HG02852 (cell line): ENCODE measurements at regions not wholly inside any gene's neighbourhood (a gene's known extent, or its start where the extent isn't known, plus 50 kb on each side); places are given as distances from the start of the nearest gene placed in this dataset.

ENCODE experiments used
- ATAC-seq: cut with Tn5 transposase; IDR thresholded peaks from one replicate; pipeline ENCODE4 v1.9.1; 2021; ENCODE audit warnings: mild to moderate bottlenecking, moderate library complexity; ENCODE audit not compliant: unreplicated experiment

DNA sequence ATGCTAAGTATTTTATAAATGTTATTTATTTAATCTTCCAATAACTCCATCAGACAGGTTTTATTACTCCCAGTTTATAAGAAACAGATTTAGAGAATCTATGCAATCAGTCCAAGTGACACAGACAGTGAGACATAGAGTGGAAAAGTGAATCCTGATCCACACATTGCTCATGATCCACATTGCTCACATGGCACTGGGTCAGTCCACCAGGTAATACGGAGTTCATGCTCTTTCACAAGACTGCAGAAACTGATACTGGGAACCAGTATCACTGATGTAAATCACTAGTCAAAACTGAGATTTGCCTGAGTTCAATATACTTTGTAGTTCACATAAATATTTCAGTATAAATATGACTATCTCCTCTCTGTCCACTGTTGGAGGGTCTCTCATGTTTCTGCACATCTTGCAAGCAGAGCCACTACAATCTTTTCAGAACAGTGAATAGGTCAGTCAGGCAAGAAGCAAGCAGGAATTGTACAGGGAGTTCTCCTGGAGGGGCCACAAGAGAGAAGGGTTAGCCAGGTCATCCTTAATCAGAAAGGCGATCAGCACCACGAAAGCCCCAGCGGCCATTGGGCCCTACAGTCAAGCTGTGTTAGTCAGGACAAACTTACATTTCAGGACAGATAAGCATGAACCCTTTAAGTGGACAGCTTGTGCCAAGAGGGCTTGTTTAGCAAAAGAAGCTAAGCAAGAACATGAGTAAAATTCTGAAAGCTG is 275.4 kb upstream of the NR5A2 start:
- ATAC-seq = no peak

DNA sequence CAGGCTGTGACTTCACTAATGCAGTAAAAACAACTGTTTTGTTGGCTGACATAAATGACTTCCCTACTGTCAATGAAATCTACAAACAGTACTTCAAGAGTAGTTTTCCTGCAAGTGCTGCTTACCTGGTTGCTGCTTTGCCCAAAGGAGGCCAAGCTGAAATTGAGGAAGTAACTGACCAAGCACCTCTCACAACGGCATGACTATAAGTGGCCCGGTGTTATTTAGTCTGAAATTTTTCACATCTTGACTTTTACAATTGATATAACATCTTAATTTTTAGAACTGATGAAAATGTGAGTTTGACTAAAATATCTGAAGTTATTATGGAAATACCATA is 274.9 kb upstream of the NR5A2 start:
- no peak for ATAC-seq

DNA sequence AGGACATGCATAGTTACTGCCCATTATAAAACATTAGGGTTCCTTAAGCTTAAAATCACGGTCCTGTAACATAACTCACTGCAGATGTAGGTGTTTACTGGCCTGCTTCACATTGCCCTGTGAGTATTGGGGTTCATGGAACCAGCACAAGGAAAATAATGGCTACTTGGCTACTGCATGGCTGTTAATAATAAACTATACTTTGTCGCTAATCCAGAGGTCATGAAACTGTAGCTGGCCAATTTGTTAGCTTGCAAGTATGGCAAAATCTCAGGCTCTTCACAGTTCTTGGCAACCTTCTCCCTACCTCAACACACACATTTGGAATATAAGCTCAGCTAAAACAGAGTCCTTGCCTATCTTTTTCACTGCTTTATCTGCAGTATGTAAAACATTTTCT is 274.0 kb upstream of the NR5A2 start:
- ATAC-seq = no peak

DNA sequence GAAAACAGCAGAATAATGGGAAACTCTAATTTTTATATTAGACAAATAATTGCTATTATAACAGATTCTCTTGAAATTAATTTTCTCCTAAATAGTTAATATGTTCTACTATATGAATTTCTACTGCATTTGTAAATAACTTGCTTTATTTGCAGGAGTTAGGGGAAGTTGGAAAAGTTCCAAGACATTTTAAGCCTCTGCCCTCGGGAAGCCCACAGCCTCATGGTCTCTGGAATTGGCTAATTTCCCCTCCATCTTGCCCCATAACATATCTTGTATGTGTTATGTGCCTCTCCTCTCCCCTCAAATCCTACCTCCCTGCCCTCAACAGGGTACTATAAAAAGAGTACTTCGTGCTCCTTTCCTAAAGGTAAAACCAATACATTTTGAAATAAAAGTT is 271.4 kb upstream of the NR5A2 start:
- ATAC-seq = no peak

DNA sequence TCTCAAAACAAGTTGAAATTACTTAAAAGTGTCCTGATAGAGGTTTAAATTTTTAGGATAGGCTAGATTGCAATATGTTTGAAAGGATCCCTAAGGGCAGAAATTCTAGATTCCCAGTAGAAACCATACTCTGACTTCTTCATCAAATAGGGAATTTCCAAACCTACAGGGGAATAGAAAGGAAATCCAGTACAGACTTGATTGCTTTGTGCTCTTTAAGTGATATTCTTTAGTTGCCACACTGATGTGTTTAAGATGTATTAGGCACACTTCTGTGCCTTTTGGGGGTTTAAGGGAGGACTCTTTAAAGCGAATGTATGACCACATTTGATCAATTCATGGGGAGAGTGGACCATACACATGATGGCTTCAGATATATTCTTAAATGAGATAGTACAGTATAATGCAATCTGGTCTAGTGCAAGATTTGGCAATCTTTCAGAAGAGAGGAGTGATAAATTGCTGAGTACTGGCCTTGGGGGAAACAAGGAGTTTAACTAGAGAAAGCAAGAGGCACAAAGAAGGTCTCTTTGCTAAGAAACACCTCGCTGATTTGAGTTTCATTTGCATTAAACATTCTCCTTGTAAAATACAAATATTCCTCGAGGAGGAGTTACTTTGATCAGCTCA is 268.8 kb upstream of the NR5A2 start:
- ATAC-seq = no peak

DNA sequence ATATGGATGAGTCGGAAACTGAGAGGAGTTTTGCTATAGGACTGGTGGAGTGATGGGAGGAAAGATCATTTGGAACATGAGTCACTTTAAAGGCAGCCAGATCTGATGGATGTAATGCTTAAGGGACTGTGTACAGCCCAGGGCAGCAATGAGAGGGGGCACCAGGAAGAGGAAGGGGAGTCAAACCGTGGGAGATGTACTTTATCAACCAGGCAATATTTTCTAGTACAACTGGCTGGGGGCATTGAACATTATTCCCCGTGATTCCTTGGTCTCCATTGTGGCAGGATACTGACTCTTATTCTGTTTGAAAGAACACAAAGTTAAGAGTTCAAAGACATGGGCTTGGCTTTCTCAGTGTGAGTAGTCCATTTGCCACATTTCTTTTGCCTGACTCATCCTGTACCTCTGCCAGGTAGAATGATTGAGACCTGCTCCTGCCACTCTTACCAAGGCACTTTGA is 268.2 kb upstream of the NR5A2 start:
- no peak for ATAC-seq

DNA sequence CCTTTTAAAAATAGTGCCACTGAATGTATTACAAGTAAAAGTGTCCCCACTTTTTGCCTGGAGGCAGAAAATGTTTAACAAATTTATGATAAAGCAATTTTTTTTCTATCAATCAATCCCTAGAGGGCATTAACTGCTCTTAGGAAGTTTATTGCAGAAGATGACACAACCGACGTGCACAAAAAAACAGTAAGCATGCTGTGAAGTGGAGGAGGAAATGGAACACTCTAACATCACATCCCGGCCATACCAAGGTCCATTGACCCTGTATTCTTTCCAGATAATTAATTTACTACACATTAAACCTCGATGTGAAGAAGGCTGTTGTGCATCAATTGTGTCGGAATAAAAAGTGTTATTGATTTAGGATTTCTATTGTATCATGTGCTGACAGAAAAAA is 264.9 kb upstream of the NR5A2 start:
- no peak for ATAC-seq

DNA sequence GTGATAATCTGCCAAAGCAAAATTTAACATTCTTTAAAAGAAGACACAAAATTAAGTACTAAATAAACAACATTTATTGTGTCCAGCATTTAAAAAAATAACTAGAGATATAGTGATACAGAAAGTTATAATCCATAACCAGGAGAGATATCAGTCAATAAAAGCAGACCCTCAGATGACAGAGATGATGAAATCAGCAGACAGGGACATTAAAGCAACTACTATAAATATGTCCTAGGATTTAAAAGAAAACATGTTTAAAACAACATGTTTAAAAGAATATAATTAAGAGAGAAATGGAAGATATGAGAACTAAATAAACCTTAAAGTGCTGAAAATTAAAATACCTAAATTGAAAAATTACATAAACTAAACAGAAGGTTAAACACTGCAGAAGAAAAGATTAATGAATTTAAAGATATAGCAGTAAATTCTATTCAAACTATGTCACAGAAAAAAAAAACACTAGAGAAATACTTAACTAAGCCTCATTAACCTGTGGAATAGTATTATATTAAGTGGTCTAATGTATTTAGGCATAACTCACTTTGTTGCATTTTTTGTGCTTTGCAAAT is 261.2 kb upstream of the NR5A2 start:
- no peak for ATAC-seq

DNA sequence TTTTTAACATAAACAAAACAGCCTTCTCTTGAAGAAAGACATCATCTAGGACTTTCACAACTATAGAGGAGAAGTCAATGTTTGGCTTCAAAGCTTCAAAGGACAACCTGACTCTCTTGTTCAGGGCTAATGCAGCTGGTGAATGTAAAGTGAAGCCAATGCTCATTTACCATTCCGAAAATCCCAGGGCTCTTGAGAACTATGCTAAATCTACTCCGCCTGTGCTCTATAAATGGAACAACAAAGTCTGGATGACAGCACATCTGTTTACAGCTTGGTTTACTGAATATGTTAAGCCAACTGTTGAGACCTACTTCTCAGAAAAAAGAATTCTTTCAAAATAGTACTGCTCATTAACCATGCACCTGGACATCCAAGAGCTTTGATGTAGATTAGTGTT is 259.8 kb upstream of the NR5A2 start:
- ATAC-seq = no peak

DNA sequence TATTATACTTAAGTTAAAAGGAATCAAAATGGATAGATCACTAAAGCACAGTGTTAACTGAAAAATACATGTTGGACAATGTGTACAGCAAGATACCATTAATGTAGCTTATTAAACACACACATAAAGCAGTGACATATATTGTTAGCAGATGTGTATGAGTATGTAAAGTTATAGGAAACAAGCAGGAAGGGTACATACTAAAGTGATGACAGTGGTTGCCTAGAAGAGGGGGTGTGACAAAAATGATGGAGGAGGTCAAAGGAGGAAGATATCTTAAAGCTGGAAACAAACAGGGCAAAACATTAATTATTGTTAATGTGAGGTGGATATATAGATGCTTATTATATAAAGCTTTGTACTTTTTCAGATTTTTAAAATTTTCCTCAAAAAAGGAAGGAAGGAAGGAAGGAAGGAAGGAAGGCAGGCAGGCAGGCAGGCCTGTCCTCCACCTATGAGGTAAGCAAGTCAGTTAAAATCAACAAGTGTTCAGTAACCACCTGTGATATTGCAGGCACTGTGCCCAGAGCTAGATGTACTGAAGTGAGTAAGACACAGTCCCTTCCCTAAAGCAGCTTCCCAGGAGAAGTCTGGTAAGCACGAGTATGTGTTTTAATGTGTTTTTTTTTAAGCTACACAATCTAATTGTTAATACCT is 252.9 kb upstream of the NR5A2 start:
- no peak for ATAC-seq

DNA sequence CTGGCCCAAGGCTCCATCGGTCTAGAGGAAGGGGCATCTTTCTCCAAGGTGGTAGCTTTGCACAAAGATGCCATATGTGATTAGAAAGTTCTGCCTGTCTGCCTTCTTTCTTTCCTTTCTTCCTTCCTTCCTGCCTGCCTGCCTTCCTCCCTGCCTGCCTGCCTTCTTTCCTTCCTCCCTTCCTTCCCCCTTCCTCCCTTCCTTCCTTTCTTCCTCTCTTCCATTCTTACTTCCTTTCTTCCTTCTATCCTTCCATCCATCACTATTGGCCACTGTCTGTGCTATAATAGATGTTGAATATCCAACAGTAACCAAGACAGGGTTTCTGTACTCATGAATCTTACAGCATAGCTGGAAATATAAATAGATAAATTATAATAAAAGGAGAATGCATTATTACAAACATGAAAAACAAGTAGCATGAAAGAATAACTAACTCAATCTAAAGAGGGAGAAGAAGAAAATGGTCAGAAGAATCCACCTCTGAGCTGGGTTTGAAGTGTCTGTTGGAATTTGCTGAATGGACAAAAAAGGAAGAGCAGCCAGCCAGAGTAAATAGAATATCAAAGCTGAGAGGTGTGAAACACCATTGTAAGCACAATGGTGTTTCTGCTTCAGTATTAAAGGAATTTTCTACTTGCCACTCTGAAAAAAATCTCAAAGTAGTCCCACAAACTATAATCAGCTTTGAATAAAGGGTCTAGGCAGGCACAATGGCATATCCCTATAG is 250.6 kb upstream of the NR5A2 start:
- no peak for ATAC-seq

DNA sequence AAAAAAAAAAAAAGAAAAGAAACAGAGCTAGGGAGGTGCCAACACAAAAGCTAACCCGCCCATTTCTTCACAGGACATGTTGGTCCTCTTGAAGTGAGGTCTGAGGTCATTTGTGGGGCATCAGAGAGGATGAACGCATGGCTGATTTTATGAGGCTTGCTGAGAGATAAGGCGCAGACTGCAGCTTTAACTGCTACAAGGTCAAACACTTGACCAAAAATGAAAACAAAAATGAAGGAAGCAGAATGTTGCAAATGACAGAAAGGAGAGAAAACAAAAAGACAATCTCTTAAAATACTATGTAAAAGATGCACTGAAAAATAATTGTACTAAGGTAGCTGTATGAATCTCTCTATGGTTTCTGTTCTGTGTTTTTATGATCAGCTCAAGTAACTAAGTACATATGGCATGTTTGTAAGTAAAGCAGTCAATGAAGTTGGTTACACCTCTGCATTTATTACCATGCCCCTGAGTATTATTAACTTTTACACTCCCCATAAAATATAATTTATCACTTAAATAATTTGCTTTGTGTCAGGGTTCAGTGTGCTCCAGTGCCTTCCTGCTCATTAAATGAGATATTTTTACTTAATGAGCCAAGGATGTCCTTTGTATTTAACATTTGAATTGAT is 249.1 kb upstream of the NR5A2 start:
- no peak for ATAC-seq

DNA sequence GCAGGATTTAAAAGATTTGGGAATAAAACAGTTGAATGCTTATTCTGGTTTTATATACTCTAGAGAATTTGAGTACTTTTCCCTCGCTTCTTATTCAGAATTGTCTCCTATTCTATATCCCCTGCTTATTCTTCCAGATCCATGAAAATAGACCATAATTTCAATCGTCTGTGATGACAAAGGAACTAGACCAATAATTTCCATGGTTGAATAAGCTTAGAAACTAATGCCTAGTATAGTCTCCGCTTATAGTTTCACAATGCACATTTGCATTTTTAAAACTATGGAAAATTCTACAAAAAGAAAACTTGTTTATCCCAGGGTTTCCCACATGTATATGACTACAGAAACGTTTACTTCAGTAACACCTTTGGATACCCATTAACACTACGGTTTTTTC is 247.4 kb upstream of the NR5A2 start:
- no peak for ATAC-seq

DNA sequence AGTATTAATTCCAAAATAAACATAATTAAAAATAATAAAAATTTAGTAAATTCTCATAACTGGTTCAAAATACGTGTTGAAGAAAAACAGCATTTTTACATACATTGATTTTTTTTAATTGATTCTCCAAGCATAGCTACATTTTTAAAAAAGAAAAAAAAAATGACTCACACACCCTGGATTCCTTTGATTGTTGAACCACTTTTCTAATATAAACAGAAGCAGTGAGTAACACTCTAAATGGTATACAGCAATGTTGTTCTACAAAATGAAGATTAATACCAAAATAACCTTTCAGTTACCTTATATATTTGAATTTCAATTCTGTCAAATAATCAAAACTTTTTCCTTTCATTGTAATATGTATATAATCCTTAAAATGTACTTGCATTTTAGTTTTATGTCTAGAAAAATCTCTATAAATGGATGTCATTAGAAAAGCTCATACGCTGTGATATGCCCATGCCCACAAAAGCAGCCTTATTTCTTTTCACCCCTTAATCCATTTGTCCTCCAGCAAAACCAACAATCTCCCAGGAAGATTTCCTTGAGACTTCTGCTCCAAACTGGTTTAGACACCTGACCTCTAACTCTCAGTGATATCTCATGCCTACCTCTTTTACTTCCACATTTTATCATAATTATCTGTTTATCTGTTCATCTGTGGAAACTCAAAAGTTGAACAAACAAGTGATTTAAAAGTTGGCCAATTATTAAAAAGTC is 246.4 kb upstream of the NR5A2 start:
- ATAC-seq = no peak

DNA sequence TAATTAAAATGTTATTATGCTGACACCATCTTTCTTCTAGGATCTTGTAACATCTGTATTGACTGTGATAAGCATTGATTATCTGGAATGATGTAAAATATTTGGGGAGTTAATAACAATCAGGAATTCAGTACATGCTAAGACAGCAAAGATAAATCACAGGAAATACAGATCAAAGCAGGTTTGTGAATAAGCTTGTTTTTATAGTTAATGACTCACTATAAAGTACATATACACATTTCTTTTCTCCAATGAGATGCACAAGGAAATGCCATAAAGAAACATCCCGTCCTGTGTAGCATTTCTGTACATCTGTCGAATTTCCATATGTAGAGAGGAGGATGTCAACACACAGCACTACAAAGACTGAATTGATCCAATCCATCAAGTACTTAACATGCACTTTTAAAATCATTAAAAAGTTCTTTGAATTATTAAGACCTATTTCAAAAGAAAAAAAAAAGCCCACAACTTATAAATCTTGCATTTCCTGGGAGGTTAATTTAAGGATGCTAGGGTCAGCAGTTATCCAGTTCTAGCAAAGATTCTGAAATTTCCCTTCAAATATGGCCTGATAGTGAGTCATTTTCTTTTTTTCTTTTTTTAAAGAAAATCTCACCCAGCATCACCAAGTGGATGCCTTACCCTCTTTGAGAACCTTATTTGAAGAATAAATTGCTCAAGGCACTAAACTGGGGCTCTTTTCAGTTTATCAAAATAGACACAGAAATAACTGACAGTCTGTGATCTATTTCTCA is 243.2 kb upstream of the NR5A2 start:
- ATAC-seq = no peak

DNA sequence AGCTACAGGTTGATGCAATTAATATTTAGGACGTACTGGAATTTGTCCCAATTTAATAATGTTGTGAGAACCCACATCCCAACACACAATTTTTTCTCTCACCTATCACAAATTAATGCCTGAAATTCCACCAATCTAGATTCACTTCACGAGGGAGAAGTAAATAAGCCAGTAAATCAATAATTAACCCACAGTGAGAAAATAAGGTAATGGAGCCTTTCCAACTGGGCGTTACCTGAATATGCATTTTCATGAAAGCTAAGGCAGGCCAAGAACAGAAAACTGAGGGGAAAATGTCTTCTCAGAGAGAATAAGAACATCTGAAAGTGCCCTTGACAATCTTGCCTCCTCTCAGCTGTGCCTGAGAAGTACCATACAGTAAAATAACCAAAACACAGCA is 240.8 kb upstream of the NR5A2 start:
- ATAC-seq = no peak

DNA sequence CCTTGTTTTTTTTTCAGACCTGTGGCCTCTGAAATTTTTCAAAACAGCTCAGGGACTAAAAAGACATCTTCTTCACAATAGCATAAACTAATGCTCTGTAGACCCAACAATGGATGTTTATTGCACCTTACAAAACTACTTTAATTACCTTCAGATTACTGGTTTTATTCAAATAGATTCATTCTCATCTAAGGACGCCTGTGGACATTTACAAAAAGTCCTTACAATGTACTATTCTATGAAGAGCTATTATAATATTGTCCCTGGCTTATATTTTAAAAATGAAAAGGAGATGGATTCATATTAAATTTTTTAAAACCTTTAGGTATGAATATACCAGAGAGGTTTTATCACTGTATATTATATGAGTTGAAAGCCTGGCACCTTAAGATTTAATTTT is 238.4 kb upstream of the NR5A2 start:
- ATAC-seq = no peak

DNA sequence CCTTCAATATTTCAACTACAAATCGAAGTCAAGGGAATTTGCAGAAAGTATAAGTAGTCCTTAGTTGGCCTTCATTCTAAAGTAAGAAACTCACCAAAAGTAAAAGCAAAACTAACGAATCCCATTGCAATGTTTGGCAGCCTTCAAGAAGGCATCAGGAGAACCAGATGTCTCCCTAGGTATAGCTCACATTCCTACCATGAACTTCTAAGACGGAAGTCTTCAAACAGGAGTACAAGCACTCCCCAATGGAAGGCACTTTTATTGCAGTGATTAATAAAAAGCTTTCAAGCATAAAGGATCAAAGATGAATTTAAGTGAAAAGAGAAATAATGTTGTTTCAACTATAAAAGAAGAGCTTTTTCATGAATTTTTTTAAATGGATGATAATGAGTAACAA is 236.0 kb upstream of the NR5A2 start:
- ATAC-seq = no peak

DNA sequence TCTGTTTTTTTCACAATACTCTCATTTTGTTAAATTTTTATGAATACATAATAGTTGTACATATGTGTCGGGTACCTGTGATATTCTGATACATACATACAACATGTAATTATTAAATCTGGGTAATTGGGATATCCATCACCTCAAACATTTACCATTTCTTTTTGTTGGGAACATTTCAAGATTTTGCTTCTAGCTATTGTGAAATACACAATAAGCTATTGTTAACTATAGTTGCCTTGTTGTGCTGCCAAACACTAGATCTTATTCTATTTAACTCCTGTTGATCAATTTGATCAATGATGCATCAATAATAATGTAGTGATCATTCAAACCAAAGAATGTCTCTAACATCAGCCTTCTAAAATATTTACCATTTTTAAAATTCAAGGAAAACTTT is 234.6 kb upstream of the NR5A2 start:
- no peak for ATAC-seq
